MCF 10A (cell line): ENCODE measurements at regions not wholly inside any gene's neighbourhood (a gene's known extent, or its start where the extent isn't known, plus 50 kb on each side); places are given as distances from the start of the nearest gene placed in this dataset.
A peak's percentile ranks its signal among the peaks of the same experiment; 100 is the strongest.

Experiments
- BruUV-seq: library from RNA; stranded (reverse); fragments of 400-500 nt; replicated peaks from 2 replicates; lab custom pipeline; 2021; lab: Mats Ljungman, UMichigan
- CTCF ChIA-PET: fragments of 300-600 bp; sonication (Branson Sonifier 250); formaldehyde crosslinking; extraction: SDS; loops from one replicate; lab custom pipeline; 2021; ENCODE audit warnings: antibody characterized with exemption, inconsistent platforms; lab: Yijun Ruan, JAX
- POLR2A ChIA-PET: fragments of 300-600, 350-650 bp; sonication (Branson Sonifier 250); formaldehyde crosslinking; extraction: SDS; loops from one replicate; lab custom pipeline; 2020; ENCODE audit warnings: antibody characterized with exemption, inconsistent platforms; lab: Yijun Ruan, JAX
- DNase-seq: peaks from one replicate; pipeline ENCODE4 v3.0.0-alpha.2; 2018; ENCODE audit not compliant: unreplicated experiment
- H3K27ac Mint-ChIP-seq: one replicate; pipeline ENCODE4 v1.8.0; 2022; ENCODE audit warnings: mild to moderate bottlenecking, low read depth, mixed read lengths; ENCODE audit not compliant: unreplicated experiment
- H3K27me3 Mint-ChIP-seq: one replicate; pipeline ENCODE4 v1.8.0; 2022; ENCODE audit warnings: mixed read lengths; ENCODE audit not compliant: insufficient read depth, unreplicated experiment
- H3K36me3 Mint-ChIP-seq: one replicate; pipeline ENCODE4 v1.8.0; 2022; ENCODE audit warnings: mild to moderate bottlenecking, moderate library complexity, mixed read lengths; ENCODE audit not compliant: insufficient read depth, unreplicated experiment
- H3K4me1 Mint-ChIP-seq: one replicate; pipeline ENCODE4 v1.8.0; 2022; ENCODE audit warnings: mixed read lengths; ENCODE audit not compliant: insufficient read depth, unreplicated experiment
- H3K4me3 Mint-ChIP-seq: one replicate; pipeline ENCODE4 v1.8.0; 2022; ENCODE audit warnings: mild to moderate bottlenecking, moderate library complexity, mixed read lengths; ENCODE audit not compliant: unreplicated experiment
- H3K9me3 Mint-ChIP-seq: one replicate; pipeline ENCODE4 v1.8.0; 2022; ENCODE audit warnings: mixed read lengths; ENCODE audit not compliant: unreplicated experiment
- CTCF ChIP-seq: fragments of 200-600 bp; IDR thresholded peaks from one replicate; pipeline ENCODE4 v1.8.0; 2022; ENCODE audit warnings: antibody characterized with exemption, mild to moderate bottlenecking; ENCODE audit not compliant: unreplicated experiment
- intact Hi-C: fragments of 100-400 bp; cut with micrococcal nuclease; formaldehyde crosslinking; loops from 2 replicates; pipeline ENCODE4 v1.14.1; 2022

GRCh38 chr4:61086357-61086756 lies 113.8 kb upstream of the ADGRL3 start:
- no peak overlapping the region for H3K27ac Mint-ChIP-seq
- intact Hi-C loops: no loop called here
- H3K36me3 Mint-ChIP-seq: no peaks in the 10 kb centered on the region

GRCh38 chr4:61086979-61087378 lies 113.1 kb upstream of the ADGRL3 start:
- BruUV-seq: no TSS peak
- Mint-ChIP-seq H3K4me1 (no peaks in the 10 kb centered on the region), H3K27ac (no peak overlapping the region), H3K36me3 (no peaks in the 10 kb centered on the region), H3K9me3 (peaks cover 8% of the 10 kb centered on the region), H3K27me3 (no peaks in the 10 kb centered on the region), H3K4me3 (no peak overlapping the region)
- ChIA-PET POLR2A (no interaction called here), CTCF (no interaction called here)
- TF ChIP-seq CTCF: no peak
- intact Hi-C loops: no loop called here
- DNase-seq: no peak

More at GRCh38 chr4:61086357-61086756, 113.8 kb upstream of the ADGRL3 start:
- Mint-ChIP-seq H3K4me1 (no peaks in the 10 kb centered on the region), H3K27me3 (no peaks in the 10 kb centered on the region), H3K9me3 (peaks cover 8% of the 10 kb centered on the region), H3K4me3 (no peak overlapping the region)
- POLR2A ChIA-PET: no interaction called here
- BruUV-seq: no TSS peak
- no peak for DNase-seq
- TF ChIP-seq CTCF: no peak
- CTCF ChIA-PET: no interaction called here

- intact Hi-C loops: no loop called here
- Mint-ChIP-seq H3K36me3 (no peaks in the 10 kb centered on the region), H3K9me3 (peaks cover 6% of the 10 kb centered on the region), H3K27me3 (no peaks in the 10 kb centered on the region), H3K4me1 (peaks cover 9% of the 10 kb centered on the region), H3K4me3 (no peak overlapping the region), H3K27ac (no peak overlapping the region)
- DNase-seq: peak; percentile 58
- CTCF ChIA-PET: no interaction called here
- no TSS peak for BruUV-seq
- TF ChIP-seq CTCF: no peak
- POLR2A ChIA-PET: no interaction called here
These were observed 105.1 kb upstream of the ADGRL3 start for GRCh38 chr4:61094854-61095598.

GRCh38 chr4:61128682-61129081 lies 71.4 kb upstream of the ADGRL3 start:
- no TSS peak for BruUV-seq
- no peak overlapping the region for H3K4me3 Mint-ChIP-seq
- no peak overlapping the region for H3K27ac Mint-ChIP-seq
- no peaks in the 10 kb centered on the region for H3K27me3 Mint-ChIP-seq
- intact Hi-C loops: no loop called here
- no peaks in the 10 kb centered on the region for H3K4me1 Mint-ChIP-seq
- H3K36me3 Mint-ChIP-seq: no peaks in the 10 kb centered on the region
- no peak for DNase-seq
- ChIA-PET CTCF (no interaction called here), POLR2A (interaction anchor here (1.2 kb wide), 1 partner anchor 10 kb away, joined by 3 read pairs; no protein-coding TSS in a partner anchor)
- H3K9me3 Mint-ChIP-seq: peaks cover 8% of the 10 kb centered on the region
- TF ChIP-seq CTCF: no peak
